NCI-H2196 treated with DMSO at 0.1 percent for 48 hours (cell line): ENCODE measurements at regions not wholly inside any gene's neighbourhood (a gene's known extent, or its start where the extent isn't known, plus 50 kb on each side); places are given as distances from the start of the nearest gene placed in this dataset.

ENCODE experiments used
- DNase-seq: peaks from one replicate; lab custom pipeline; 2025; ENCODE audit not compliant: unreplicated experiment; lab: John Stamatoyannopoulos, UW

DNA sequence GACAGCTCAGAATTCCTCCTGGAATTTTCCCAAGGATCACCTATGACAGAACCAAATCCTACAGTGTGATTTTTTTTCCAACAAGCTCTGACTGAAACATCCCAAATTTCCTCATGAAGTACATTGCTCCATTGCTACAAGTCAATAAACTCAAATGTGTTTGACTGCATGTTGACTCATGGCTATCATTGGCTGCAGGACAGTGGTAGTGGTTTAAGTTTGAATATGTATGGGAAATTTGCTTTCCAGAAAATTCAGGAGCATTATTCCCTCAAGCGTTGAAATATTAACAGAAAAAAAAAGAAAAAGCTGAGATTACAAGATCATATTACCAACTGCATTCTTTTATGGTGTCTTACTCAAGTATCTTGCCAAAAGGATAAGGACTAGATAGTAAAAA is 402.8 kb upstream of the DSEL start:
- DNase-seq: no peak

GRCh38 chr18:67916097-67916496 is 399.6 kb upstream of the DSEL start:
- DNase-seq: no peak

GRCh38 chr18:67913040-67913439 is 396.5 kb upstream of the DSEL start:
- no peak for DNase-seq

DNA sequence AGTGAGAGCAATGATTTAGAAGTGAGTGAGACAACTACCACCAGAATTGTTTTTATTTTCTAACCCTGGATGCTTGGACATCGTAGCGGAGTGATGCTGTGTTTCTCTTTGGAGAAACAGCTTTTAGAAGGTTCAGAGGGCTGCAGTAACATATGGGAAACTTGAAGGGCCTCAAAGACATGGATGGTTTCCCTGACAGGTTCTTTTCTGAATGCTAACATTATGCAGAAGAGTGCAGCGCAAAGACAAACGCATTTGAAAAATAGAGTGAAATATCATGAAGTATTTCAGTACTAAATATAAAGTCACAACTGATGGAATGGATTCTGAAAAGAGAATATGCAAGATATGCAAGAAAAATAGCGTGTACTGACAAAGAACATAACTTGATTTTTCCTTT is 385.1 kb upstream of the DSEL start:
- no peak for DNase-seq

DNA sequence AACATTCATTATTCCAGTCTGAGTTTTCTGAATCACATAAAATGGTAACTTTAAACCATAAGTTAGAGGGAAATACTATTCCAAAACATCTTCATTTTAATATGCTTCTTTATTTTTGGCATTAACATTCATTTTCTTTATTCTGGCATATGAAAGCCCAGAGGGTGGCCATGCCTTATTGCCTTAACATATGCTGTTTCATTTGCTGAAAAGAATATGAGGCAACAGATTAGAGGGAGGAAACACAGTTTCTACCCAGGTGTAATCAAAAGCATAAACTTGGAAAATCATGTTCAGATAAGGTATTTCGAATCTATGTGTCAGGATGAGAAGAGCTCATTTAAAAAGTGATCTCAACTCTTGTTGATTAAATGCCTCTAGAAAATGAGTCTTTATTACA is 379.9 kb upstream of the DSEL start:
- DNase-seq: no peak

DNA sequence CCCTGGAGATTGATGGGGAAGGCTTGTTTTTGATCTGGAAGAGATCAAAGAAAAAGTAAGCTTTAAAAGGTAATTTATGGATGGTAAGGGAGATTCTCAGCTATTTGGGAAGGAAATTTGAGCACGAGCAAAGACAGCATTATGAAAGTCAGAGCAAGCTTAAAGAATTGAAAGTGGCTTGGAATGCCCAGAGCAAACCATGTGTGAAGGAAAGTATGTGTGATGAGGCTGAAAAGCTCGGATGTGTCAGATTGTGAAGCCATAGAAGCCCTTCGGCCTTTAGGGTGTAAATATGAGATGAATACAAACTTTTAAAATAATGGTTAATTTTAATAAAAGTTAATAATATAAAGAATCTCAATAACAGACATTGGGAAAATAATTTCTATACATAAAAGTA is 377.4 kb upstream of the DSEL start:
- no peak for DNase-seq

- DNase-seq: no peak
Observed at GRCh38 chr18:67876871-67877270, 360.4 kb upstream of the DSEL start.

DNA sequence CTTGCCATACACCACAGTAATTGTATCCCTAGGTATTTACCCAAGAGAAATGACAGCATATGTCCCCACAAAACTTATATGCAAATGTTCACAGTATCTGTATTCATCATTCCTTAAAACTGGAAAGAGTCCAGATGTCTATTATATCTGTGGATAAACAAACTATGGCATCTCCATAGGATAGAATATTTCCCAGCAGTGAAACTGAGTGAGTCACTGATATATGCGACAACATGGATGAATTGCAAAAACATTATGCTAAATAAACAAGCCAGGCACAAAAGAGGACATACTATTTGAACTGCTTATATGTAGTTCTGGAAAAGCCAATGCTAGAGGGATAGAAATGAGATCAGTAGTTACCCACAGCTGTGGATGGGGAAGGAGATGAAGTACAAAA is 359.4 kb upstream of the DSEL start:
- DNase-seq: no peak

DNA sequence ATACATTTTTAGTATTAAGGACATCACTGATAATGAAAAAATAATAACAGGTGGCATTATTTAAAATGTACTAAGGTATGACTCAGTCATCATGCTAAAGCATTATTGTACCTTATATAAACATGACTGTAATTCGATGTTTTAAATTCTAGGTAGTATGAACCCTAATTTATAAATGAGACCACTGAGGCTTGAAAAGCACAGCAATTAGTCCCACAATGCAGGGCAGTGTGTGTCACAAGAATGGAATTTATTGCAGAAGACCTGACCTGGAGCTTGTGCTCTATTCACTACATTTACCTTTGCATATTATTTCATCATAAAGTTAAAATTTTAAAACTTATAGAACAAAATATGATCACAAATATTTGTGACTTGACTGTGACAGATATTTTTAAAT is 358.5 kb upstream of the DSEL start:
- no peak for DNase-seq

DNA sequence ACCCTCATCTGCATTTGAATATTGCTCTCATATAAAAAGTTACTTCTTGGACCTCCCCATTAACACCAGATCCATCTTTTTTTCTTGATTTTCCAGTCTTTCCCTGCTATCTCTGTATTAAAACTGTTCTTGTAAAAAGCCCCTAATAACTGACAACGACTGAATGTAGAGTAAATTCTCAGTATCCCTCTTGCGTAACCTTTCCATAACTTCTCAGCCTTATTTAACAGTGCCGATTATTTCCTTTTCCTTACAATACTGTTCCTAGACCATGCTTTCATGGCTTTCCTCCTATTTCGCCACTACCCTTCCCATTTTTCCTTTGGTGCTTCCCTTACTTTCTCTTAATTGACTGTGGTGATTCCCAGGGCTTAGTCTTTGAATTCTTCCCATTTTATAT is 348.9 kb upstream of the DSEL start:
- DNase-seq: no peak

- DNase-seq: no peak
Observed at GRCh38 chr18:67864677-67865340, 348.3 kb upstream of the DSEL start.

- DNase-seq: no peak
Observed at GRCh38 chr18:67862069-67862468, 345.5 kb upstream of the DSEL start.

DNA sequence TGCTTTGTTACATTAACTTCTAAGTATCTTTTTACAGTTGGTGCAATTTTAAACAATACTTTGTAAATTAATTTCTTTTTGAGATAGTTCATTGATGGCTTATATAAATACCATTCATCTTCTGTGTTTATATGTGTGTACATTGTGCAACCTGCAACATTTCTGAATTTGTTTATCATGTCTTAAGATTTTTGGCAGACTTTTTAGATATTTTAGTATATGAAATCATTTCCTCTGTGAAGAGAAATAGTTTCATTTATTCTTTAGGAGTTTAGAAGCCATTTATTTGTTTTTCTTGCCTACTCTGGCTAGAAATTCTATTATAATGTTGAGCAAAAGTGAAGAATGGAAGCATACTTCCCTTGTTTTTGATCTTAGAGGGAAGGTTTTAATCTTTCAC is 337.8 kb upstream of the DSEL start:
- DNase-seq: no peak

DNA sequence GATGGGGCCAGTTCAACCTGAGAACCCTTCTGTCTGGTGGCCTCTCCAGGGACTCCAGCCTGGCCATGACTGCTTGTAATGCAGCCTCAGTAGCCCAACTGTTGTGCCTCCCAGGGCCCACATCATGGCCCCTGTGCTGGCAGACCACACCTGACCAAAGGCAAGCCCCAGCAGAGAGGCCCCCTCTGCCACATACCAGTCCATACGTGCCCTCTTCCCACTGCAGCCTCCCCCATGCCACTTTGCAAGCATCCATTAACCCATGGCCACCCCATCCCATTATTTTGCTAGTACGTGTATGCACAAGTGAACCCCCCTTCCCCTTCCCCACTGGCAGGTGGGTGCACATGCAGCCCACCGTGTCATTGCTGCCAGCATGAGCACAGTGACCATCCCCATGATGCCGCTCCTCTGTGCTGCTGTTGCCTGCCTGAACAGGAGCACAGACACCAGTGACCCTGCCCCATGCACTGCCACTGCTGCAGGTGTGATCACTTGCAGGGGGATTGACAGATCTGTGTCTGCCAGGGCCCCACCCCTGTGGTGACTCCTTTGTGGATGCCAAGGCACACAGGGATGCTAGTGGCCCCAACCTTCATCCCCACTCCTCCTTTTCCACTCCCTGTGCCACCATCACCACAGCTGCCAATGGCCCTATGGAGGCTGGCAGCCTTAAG is 330.0 kb upstream of the DSEL start:
- DNase-seq: no peak

DNA sequence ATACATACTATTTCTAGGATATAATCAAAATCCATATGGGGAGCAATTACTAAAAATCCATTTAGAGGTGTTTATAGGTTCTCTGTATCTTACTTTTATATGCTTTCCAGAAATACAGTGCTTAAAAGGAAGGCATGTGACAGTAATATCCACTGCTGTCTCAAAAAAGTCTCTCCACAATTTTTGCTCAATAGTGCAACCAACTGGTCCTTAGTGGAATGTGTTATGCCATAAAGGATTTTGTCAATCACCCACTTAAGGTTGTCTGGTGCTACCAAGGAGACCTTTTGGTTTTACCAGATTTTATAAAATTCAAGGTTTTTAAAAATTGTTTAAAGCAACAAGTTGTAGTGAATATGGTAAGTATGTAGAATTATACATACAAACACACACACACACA is 328.5 kb upstream of the DSEL start:
- no peak for DNase-seq

DNA sequence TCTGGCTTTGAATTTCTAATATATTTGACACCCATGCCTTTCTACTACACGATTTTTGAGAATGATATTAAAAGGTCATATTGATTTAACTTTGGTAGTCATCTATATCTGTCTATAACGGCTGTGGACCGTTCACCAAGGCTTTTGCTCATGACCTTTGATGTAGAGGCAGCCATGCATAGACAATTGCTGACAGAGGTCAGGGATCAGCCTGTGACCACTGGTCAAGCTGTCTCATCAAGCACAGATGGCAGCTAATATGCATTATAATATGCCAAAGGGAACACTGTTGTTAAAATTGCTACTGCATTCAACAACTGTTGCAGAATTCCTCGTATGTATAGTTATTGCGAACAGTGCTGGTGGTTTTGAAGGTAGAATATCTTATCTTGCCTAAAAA is 323.9 kb upstream of the DSEL start:
- DNase-seq: no peak

GRCh38 chr18:67818432-67818831 is 301.9 kb upstream of the DSEL start:
- no peak for DNase-seq

GRCh38 chr18:67815280-67815679 is 298.8 kb upstream of the DSEL start:
- DNase-seq: no peak

DNA sequence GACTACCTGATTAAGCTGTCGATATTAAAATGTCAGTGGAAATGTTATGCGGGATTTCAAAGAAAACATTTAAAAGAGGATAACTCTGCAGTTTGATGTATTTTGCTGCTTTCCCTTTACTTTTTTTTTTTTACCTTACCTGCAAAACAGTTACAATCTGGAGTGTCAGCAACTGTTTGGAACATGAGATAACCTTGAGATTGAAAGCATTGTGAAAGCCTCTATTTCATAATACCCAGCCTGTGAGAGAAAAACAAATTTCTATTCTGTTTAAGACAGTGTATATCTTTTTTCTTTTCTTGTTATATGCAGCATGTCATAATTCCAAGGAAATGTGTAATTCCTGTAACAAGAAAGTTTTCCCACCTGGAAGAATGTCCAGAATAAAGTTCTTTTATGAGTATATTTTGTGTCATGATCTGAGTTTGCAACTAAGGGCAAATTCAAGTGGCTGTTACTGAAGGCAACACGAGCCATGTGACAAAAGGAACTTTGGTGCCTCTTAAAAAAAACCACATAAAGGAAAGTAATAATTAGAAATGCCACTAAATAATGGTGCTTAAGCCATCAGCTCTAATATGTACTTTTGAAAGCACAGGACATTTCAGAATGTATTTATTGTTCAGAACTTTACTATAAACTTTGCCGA is 297.0 kb upstream of the DSEL start:
- DNase-seq: no peak

DNA sequence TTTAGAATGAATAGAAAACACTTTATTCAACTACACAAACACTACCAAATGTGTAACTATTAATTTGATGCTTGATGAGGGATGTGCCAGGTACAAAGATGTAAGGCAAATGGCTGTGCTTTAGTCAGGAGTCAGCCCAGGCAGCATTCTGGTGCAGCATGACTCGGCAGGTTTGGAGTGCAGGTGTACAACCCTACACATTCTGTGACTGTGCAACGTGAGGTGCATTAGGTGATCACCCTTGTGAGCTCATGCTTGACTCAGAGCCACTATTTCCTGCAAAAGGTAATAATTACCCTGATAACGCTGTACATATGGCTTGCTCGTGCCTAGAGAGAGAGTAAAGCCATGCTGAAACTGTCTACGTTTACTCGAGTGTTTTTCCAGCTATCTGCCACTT is 288.7 kb upstream of the DSEL start:
- no peak for DNase-seq

DNA sequence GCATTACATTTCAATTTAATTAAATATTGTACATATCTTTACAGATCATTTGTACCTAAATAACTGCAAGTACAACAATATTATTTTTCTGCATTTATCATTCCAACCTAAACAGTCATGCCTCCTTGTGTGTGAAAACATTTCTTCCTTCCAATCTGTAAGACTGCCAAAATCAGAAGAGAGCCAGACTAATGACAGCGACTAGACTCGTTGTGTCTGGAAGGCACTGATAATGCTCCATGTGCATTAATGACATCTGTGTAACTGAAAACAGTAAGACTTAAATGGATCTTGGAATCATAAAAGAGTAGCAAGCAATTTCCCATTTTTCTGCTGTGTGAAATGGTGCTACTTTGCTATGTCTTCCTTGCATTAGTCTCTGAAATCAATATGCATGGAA is 278.0 kb upstream of the DSEL start:
- no peak for DNase-seq

DNA sequence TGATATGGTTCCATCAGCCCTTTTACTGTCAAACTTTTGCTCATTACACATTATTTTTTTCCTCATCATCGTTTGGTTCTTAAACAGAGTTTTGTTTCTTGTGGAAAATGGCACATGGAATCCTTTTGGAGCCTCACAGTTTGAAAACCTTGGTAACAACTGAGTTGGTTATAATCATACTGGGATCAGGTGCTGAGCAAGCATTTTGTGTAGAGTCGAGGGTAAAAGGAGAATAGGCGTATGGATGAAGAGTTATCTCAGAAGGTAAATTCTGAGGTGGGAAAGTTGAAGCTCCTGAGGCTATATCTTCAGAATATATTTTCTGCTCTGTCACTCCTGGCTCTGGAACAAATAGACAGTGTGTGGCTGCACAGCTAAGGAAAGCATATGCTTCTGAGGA is 274.0 kb upstream of the DSEL start:
- no peak for DNase-seq

- DNase-seq: no peak
Observed at GRCh38 chr18:67789165-67789545, 272.6 kb upstream of the DSEL start.
